HEK293 (cell line): ENCODE measurements at regions not wholly inside any gene's neighbourhood (a gene's known extent, or its start where the extent isn't known, plus 50 kb on each side); places are given as distances from the start of the nearest gene placed in this dataset.

ENCODE experiments used
- CTCF ChIA-PET: fragments of 350-600 bp; formaldehyde crosslinking; extraction: SDS; loops from one replicate; lab custom pipeline; 2021; ENCODE audit warnings: antibody characterized with exemption; lab: Yijun Ruan, JAX
- POLR2A ChIA-PET: fragments of 300-600 bp; formaldehyde crosslinking; extraction: SDS; loops from one replicate; lab custom pipeline; 2020; ENCODE audit warnings: antibody characterized with exemption, inconsistent platforms; lab: Yijun Ruan, JAX
- H3K27ac ChIP-seq: fragments of 200-500 bp; sonication (Bioruptor generic); 2 replicates; pipeline ENCODE4 v1.5.1; 2014; ENCODE audit warnings: low read depth, low read length, control low read depth, inconsistent platforms; ENCODE audit errors: extremely low read depth
- H3K36me3 ChIP-seq, 2 experiments: fragments of 200-500 bp in 1 of 2; sonication (Bioruptor generic) in 1 of 2; 1 replicate in 1 of 2; 2 replicates in 1 of 2; pipeline ENCODE4 v1.5.1; 2014 to 2017; ENCODE audit warnings: inconsistent platforms in 2 of 2, low read length in 2 of 2; ENCODE audit not compliant: control insufficient read depth in 2 of 2, insufficient read depth in 1 of 2
- H3K4me1 ChIP-seq: fragments of 200-500 bp; sonication (Bioruptor generic); 2 replicates; pipeline ENCODE4 v1.5.1; 2014; ENCODE audit warnings: mild to moderate bottlenecking, low read length, inconsistent platforms; ENCODE audit not compliant: control insufficient read depth, insufficient read depth
- H3K4me3 ChIP-seq: 2 replicates; pipeline ENCODE4 v1.5.1; 2011; ENCODE audit warnings: low read depth, mild to moderate bottlenecking, control low read depth, low read length, moderate library complexity
- H3K9me3 ChIP-seq: fragments of 200-500 bp; sonication (Bioruptor generic); 2 replicates; pipeline ENCODE4 v1.5.1; 2014; ENCODE audit warnings: low read depth, low read length, inconsistent platforms; ENCODE audit not compliant: control insufficient read depth, insufficient read depth
- ATF2 ChIP-seq: fragments of 450-650 bp; formaldehyde crosslinking; IDR thresholded peaks from 2 replicates; pipeline ENCODE4 v1.5.1; 2016; ENCODE audit warnings: missing biosample characterization, missing genetic modification characterization, low read depth
- FEZF1 ChIP-seq: fragments of 450-650 bp; formaldehyde crosslinking; IDR thresholded peaks from 2 replicates; pipeline ENCODE4 v1.5.1; 2016; ENCODE audit warnings: missing biosample characterization, missing genetic modification characterization
- PRDM10 ChIP-seq: fragments of 450-650 bp; formaldehyde crosslinking; IDR thresholded peaks from 2 replicates; pipeline ENCODE4 v1.5.1; 2016; ENCODE audit warnings: missing biosample characterization, missing genetic modification characterization
- ZBTB49 ChIP-seq: fragments of 450-650 bp; formaldehyde crosslinking; IDR thresholded peaks from 2 replicates; pipeline ENCODE4 v1.5.1; 2016; ENCODE audit warnings: missing biosample characterization, missing genetic modification characterization, low read depth
- ZNF132 ChIP-seq: fragments of 450-650 bp; formaldehyde crosslinking; IDR thresholded peaks from 2 replicates; pipeline ENCODE4 v1.5.1; 2017; ENCODE audit warnings: missing biosample characterization, missing genetic modification characterization, borderline replicate concordance
- ZNF202 ChIP-seq: fragments of 450-650 bp; formaldehyde crosslinking; IDR thresholded peaks from 2 replicates; pipeline ENCODE4 v1.5.1; 2016; ENCODE audit warnings: missing biosample characterization, missing genetic modification characterization, borderline replicate concordance
- ZNF214 ChIP-seq: fragments of 450-650 bp; formaldehyde crosslinking; IDR thresholded peaks from 2 replicates; pipeline ENCODE4 v1.5.1; 2017; ENCODE audit warnings: missing biosample characterization, mild to moderate bottlenecking, missing genetic modification characterization, borderline replicate concordance
- ZNF354C ChIP-seq: fragments of 450-650 bp; formaldehyde crosslinking; IDR thresholded peaks from 2 replicates; pipeline ENCODE4 v1.5.1; 2016; ENCODE audit warnings: missing biosample characterization, missing genetic modification characterization, low read depth, borderline replicate concordance
- ZNF518A ChIP-seq: fragments of 450-650 bp; formaldehyde crosslinking; conservative IDR thresholded peaks from 2 replicates; pipeline ENCODE4 v1.5.1; 2016; ENCODE audit warnings: low read depth, missing biosample characterization, missing genetic modification characterization
- ZNF530 ChIP-seq: fragments of 450-650 bp; formaldehyde crosslinking; IDR thresholded peaks from 2 replicates; pipeline ENCODE4 v1.5.1; 2016; ENCODE audit warnings: low read depth, missing biosample characterization, missing genetic modification characterization
- ZNF560 ChIP-seq: fragments of 450-650 bp; formaldehyde crosslinking; IDR thresholded peaks from 2 replicates; pipeline ENCODE4 v1.5.1; 2017; ENCODE audit warnings: missing biosample characterization, missing genetic modification characterization, borderline replicate concordance
- ZNF660 ChIP-seq: fragments of 450-650 bp; IDR thresholded peaks from 2 replicates; pipeline ENCODE4 v1.5.1; 2018; ENCODE audit warnings: missing biosample characterization, mild to moderate bottlenecking, missing genetic modification characterization
- ZNF747 ChIP-seq: fragments of 450-650 bp; formaldehyde crosslinking; IDR thresholded peaks from 2 replicates; pipeline ENCODE4 v1.5.1; 2016; ENCODE audit warnings: missing biosample characterization, missing genetic modification characterization

- no peak for TF ChIP-seq FEZF1 (tag by site-specific recombination)
- TF ChIP-seq ZNF214: no peak
- no peak for TF ChIP-seq ZNF530
- no peak for TF ChIP-seq ATF2 (tag by site-specific recombination)
- TF ChIP-seq ZNF747 (tag by site-specific recombination): no peak
- TF ChIP-seq ZNF560 (tag by site-specific recombination): no peak
- TF ChIP-seq ZNF354C (tag by site-specific recombination): no peak
- TF ChIP-seq PRDM10: no peak
- TF ChIP-seq ZNF518A (tag by site-specific recombination): no peak
- no peak for TF ChIP-seq ZNF660 (tag by site-specific recombination)
- no peak for TF ChIP-seq ZNF202
- TF ChIP-seq ZBTB49 (tag by site-specific recombination): no peak
- TF ChIP-seq ZNF132 (tag by site-specific recombination): no peak
- H3K36me3 ChIP-seq: no peaks in the 10 kb centered on the region
- CTCF ChIA-PET: interaction anchor here (0.7 kb wide), 1 partner anchor 336 kb away, joined by 3 read pairs; no protein-coding TSS in a partner anchor
- H3K4me1 ChIP-seq: no peaks in the 10 kb centered on the region
- no peak overlapping the region for H3K4me3 ChIP-seq
- H3K9me3 ChIP-seq: no peaks in the 10 kb centered on the region
- POLR2A ChIA-PET: no interaction called here
- no peak overlapping the region for H3K27ac ChIP-seq
Observed at GRCh38 chr2:224310943-224311625, 90.8 kb downstream of the FAM124B start.
